ENCODE measurements at regions not wholly inside any gene's neighbourhood (a gene's known extent, or its start where the extent isn't known, plus 50 kb on each side); places are given as distances from the start of the nearest gene placed in this dataset.
A peak's percentile ranks its signal among the peaks of the same experiment; 100 is the strongest.

GRCh38 chrX:39214387-39215126 is 413.3 kb downstream of the MID1IP1 start:
- H3K4me3 ChIP-seq: no peak overlapping the region
- TF ChIP-seq POLR2A (IDR thresholded peaks at IDR 0.05): no peak
- no peak for TF ChIP-seq CTCF (IDR thresholded peaks at IDR 0.05)
- H3K27me3 ChIP-seq: no peaks in the 10 kb centered on the region
- no peak overlapping the region for H3K27ac ChIP-seq
- DNase-seq: no peak
- intact Hi-C loops (cut with DNase I): no loop called here
- no peak for ATAC-seq
- no peaks in the 10 kb centered on the region for H3K36me3 ChIP-seq (replicated peaks in 1 of 2; ENCODE audit: insufficient read depth in 1 of 2, low read depth in 2 of 2)
- WGBS, 2 donors: 55 to 61% methylated on average over 3 of the region's 4 CpGs
- no peaks in the 10 kb centered on the region for H3K4me1 ChIP-seq
- H3K9me3 ChIP-seq: no peaks in the 10 kb centered on the region

- no peaks in the 10 kb centered on the region for H3K27me3 ChIP-seq
- ATAC-seq: peak; percentile 64
- H3K9me3 ChIP-seq: no peaks in the 10 kb centered on the region
- H3K27ac ChIP-seq: peak overlapping the region in 2 of 4 donors; percentile 25 to 59
- intact Hi-C loops (cut with DNase I): no loop called here
- H3K4me3 ChIP-seq: no peak overlapping the region
- no peaks in the 10 kb centered on the region for H3K36me3 ChIP-seq (replicated peaks in 1 of 2; ENCODE audit: insufficient read depth in 1 of 2, low read depth in 2 of 2)
- no peak for TF ChIP-seq POLR2A (IDR thresholded peaks at IDR 0.05)
- TF ChIP-seq CTCF (IDR thresholded peaks at IDR 0.05): no peak
- 50 to 53% methylated on average over 1 of the region's 1 CpG for WGBS, 2 donors
- H3K4me1 ChIP-seq: no peaks in the 10 kb centered on the region
- no peak for DNase-seq
These were observed 419.7 kb downstream of the MID1IP1 start for GRCh38 chrX:39220952-39221351.

- TF ChIP-seq POLR2A (IDR thresholded peaks at IDR 0.05): no peak
- TF ChIP-seq CTCF (IDR thresholded peaks at IDR 0.05): no peak
- WGBS, 2 donors: 76 to 86% methylated on average over 2 of the region's 4 CpGs
- H3K27me3 ChIP-seq: no peaks in the 10 kb centered on the region
These were observed 421.3 kb downstream of the MID1IP1 start for GRCh38 chrX:39222346-39223113.

GRCh38 chrX:39226251-39226650 is 425.0 kb downstream of the MID1IP1 start:
- DNase-seq: no peak
- no peaks in the 10 kb centered on the region for H3K27me3 ChIP-seq

More at GRCh38 chrX:39222346-39223113, 421.3 kb downstream of the MID1IP1 start:
- H3K27ac ChIP-seq: no peak overlapping the region
- no peaks in the 10 kb centered on the region for H3K9me3 ChIP-seq
- H3K4me3 ChIP-seq: no peak overlapping the region
- no peaks in the 10 kb centered on the region for H3K4me1 ChIP-seq
- intact Hi-C loops (cut with DNase I): no loop called here
- ATAC-seq (no peak), DNase-seq (no peak)
- H3K36me3 ChIP-seq (replicated peaks in 1 of 2; ENCODE audit: insufficient read depth in 1 of 2, low read depth in 2 of 2): no peaks in the 10 kb centered on the region

More at GRCh38 chrX:39226251-39226650, 425.0 kb downstream of the MID1IP1 start:
- Histone ChIP-seq H3K36me3 (replicated peaks in 1 of 2; ENCODE audit: insufficient read depth in 1 of 2, low read depth in 2 of 2) (no peaks in the 10 kb centered on the region), H3K27ac (no peak overlapping the region), H3K9me3 (no peaks in the 10 kb centered on the region), H3K4me1 (no peaks in the 10 kb centered on the region), H3K4me3 (no peak overlapping the region)
- ATAC-seq: no peak
- intact Hi-C loops (cut with DNase I): no loop called here
- WGBS, 2 donors: 50 to 65% methylated on average over 5 to 6 of the region's 6 CpGs
- TF ChIP-seq CTCF (IDR thresholded peaks at IDR 0.05): no peak
- no peak for TF ChIP-seq POLR2A (IDR thresholded peaks at IDR 0.05)

All from body of pancreas (tissue), 4 donors.